Tibial nerve (tissue), 4 donors: ENCODE measurements at regions not wholly inside any gene's neighbourhood (a gene's known extent, or its start where the extent isn't known, plus 50 kb on each side); places are given as distances from the start of the nearest gene placed in this dataset.

Source experiments
- DNase-seq, 2 donors: peaks; one replicate each; pipeline ENCODE4 v3.0.0-alpha.2; 2019; ENCODE audit warnings: low spot score in 2 of 2
- H3K27ac ChIP-seq, 4 donors: fragments of 200-600 bp; sonication (generic) in 3 of 4; one replicate each; pipeline ENCODE4 v1.5.1; 2017 to 2019; ENCODE audit warnings: mild to moderate bottlenecking in 1 of 4
- H3K27me3 ChIP-seq, 2 donors: fragments of 200-600 bp; sonication (generic) in 1 of 2; one replicate each; pipeline versions ENCODE4 v1.5.1 to v1.6.0; 2017 to 2019
- H3K36me3 ChIP-seq, 3 donors: fragments of 200-600 bp; sonication (generic); one replicate each; pipeline ENCODE4 v1.5.1; 2018 to 2019
- H3K4me1 ChIP-seq, 4 donors: fragments of 200-600 bp; sonication (generic) in 3 of 4; one replicate each; pipeline ENCODE4 v1.5.1; 2017 to 2019
- H3K4me3 ChIP-seq, 4 donors: fragments of 200-600 bp; sonication (generic) in 3 of 4; one replicate each; pipeline ENCODE4 v1.5.1; 2017 to 2019; ENCODE audit warnings: mild to moderate bottlenecking in 1 of 4, moderate library complexity in 1 of 4
- H3K9me3 ChIP-seq, 4 donors: fragments of 200-600 bp; sonication (generic) in 3 of 4; one replicate each; pipeline ENCODE4 v1.5.1; 2017 to 2019
- EP300 ChIP-seq, 2 donors: sonication (generic); formaldehyde crosslinking; IDR thresholded peaks; one replicate each; pipeline ENCODE4 v1.6.1; 2017; ENCODE audit warnings: antibody characterized with exemption in 2 of 2, mild to moderate bottlenecking in 1 of 2
- POLR2A ChIP-seq, 2 donors: fragments of 450-650 bp; IDR thresholded peaks; one replicate each; pipeline ENCODE4 v1.6.1; 2017; ENCODE audit warnings: antibody characterized with exemption in 2 of 2, mild to moderate bottlenecking in 2 of 2, moderate library complexity in 2 of 2
- WGBS, 2 donors: methylation state at CpG; one replicate each; pipeline ENCODE4 v1.1.5; 2018; 5-methylcytosine and 5-hydroxymethylcytosine counted together
- TF ChIP-seq, protein P1 (sequence below), 5 experiments: fragments of 200-600 bp in 3 of 5; fragments of 450-650 bp in 2 of 5; sonication (generic) in 3 of 5; IDR thresholded peaks; one replicate each; pipeline ENCODE4 v1.5.1; 2016 to 2019; ENCODE audit warnings: antibody characterized with exemption in 5 of 5, mild to moderate bottlenecking in 3 of 5, moderate library complexity in 2 of 5

DNA sequence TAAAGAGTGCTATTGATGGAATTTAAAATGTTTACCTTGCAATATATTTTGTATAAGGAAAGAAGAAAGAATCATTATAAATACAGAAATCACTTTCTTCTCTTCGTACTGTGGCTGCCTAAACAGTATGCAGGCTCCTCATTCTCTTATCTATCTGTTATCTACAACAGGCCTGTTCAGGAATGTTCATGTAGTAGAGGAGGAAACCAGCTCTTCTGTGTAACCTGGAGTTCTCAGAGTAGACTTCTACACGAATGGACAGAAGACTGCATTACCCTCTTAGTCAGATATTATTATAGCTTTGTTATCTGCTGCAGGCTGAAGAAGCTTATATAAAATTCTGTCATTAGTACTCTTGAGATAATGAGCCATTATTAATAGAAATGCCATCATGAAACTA is 1225.9 kb upstream of the CNTN5 start:
- DNase-seq = no peak
- no peaks in the 10 kb centered on the region for H3K27me3 ChIP-seq
- no peaks in the 10 kb centered on the region for H3K36me3 ChIP-seq
- WGBS, 2 donors = 63 to 72% methylated on average over 2 of the region's 2 CpGs
- H3K4me3 ChIP-seq = no peak overlapping the region
- H3K4me1 ChIP-seq = no peaks in the 10 kb centered on the region
- TF ChIP-seq EP300 (IDR thresholded peaks at IDR 0.05) (no peak), POLR2A (IDR thresholded peaks at IDR 0.05) (no peak)
- TF ChIP-seq, protein P1, sequence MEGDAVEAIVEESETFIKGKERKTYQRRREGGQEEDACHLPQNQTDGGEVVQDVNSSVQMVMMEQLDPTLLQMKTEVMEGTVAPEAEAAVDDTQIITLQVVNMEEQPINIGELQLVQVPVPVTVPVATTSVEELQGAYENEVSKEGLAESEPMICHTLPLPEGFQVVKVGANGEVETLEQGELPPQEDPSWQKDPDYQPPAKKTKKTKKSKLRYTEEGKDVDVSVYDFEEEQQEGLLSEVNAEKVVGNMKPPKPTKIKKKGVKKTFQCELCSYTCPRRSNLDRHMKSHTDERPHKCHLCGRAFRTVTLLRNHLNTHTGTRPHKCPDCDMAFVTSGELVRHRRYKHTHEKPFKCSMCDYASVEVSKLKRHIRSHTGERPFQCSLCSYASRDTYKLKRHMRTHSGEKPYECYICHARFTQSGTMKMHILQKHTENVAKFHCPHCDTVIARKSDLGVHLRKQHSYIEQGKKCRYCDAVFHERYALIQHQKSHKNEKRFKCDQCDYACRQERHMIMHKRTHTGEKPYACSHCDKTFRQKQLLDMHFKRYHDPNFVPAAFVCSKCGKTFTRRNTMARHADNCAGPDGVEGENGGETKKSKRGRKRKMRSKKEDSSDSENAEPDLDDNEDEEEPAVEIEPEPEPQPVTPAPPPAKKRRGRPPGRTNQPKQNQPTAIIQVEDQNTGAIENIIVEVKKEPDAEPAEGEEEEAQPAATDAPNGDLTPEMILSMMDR (IDR thresholded peaks at IDR 0.05) = no peak
- no peaks in the 10 kb centered on the region for H3K9me3 ChIP-seq
- no peak overlapping the region for H3K27ac ChIP-seq

DNA sequence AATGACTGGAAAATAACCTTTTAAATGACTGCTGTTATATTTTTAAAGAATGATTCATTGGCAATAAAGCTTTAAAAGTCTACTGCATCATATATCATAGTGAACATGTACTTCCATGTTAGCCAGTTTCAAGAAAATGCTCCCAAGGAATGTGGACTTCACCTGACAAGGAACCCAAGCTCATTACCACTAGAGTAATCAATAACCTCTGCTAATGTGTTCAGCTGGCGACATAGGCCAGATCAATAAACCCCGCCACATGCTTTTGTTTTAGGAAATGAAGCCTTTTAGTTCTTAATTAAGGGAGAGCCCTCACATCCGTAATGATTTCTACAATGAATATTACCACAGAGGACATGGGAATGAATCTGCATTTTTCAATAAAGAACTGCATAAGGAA is 1219.9 kb upstream of the CNTN5 start:
- no peaks in the 10 kb centered on the region for H3K36me3 ChIP-seq
- H3K4me3 ChIP-seq = no peak overlapping the region
- 86 to 87% methylated on average over 3 of the region's 3 CpGs for WGBS, 2 donors
- DNase-seq = no peak
- H3K27ac ChIP-seq = no peak overlapping the region
- no peaks in the 10 kb centered on the region for H3K27me3 ChIP-seq
- TF ChIP-seq, protein P1 (IDR thresholded peaks at IDR 0.05) = no peak
- no peak for TF ChIP-seq POLR2A (IDR thresholded peaks at IDR 0.05)
- TF ChIP-seq EP300 (IDR thresholded peaks at IDR 0.05) = no peak
- H3K4me1 ChIP-seq = no peaks in the 10 kb centered on the region
- no peaks in the 10 kb centered on the region for H3K9me3 ChIP-seq

DNA sequence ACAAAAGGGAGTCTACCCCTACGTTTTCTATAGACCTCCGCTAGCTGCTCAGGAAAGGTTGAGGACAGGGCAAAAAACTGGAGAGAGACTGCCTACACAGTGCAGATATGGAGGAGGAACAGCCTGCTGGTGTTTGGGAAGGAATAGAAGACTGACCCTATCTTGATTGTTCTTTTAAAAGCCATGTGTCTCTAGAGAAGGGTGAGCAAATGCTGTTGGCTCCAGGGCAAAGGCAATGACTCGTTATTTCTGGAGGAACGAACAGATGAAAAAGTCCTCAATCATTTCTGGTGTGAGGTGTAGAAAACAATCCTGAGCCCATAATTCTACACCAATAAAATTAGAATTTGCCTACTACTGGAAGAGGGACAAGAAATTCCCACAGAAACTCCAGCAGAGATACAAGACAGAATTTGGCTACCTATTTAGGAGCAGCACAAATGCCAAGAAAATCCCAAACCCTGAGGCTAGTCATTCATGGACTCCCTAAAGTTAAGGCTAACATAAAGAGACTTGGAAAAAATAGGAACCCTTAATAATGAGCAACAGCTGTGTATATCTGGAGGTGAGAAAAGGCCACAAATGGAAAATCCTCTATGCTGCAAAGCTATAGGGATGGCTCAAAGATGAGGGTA is 1206.3 kb upstream of the CNTN5 start:
- Histone ChIP-seq H3K27me3 (no peaks in the 10 kb centered on the region), H3K4me3 (no peak overlapping the region), H3K36me3 (no peaks in the 10 kb centered on the region), H3K27ac (no peak overlapping the region), H3K9me3 (peaks cover 0 to 3% (median 0%) of the 10 kb centered on the region in 4 donors), H3K4me1 (no peaks in the 10 kb centered on the region)
- TF ChIP-seq, protein P1 (IDR thresholded peaks at IDR 0.05) = no peak
- TF ChIP-seq POLR2A (IDR thresholded peaks at IDR 0.05) = no peak
- TF ChIP-seq EP300 (IDR thresholded peaks at IDR 0.05) = no peak
- 76% methylated on average over 4 of the region's 4 CpGs for WGBS, 2 donors
- DNase-seq = no peak

DNA sequence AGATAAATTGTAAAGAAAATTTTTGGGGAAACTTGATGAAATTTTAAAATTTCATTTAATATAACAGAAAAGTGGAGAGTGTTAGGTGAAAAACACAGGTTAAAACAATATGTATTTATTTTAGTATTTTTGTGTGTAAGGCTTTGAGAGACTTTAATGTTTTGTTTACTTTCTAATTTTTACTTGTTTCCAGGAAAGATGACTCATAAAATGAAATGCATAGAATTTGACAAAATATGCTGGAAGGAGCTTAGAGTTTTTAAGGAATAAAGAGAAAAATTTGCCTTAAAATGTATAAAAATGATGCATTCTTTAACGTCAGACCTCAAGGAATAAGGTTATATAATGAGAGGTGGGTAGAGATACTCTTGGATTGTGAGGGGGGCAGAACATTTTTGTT is 1205.1 kb upstream of the CNTN5 start:
- Histone ChIP-seq H3K27me3 (no peaks in the 10 kb centered on the region), H3K27ac (no peak overlapping the region), H3K9me3 (peaks cover 0 to 3% (median 0%) of the 10 kb centered on the region in 4 donors), H3K36me3 (no peaks in the 10 kb centered on the region), H3K4me3 (no peak overlapping the region), H3K4me1 (no peaks in the 10 kb centered on the region)
- no peak for DNase-seq
- WGBS, 2 donors = 61 to 65% methylated on average over 1 of the region's 1 CpG
- TF ChIP-seq, protein P1 (IDR thresholded peaks at IDR 0.05) = no peak
- TF ChIP-seq EP300 (IDR thresholded peaks at IDR 0.05) (no peak), POLR2A (IDR thresholded peaks at IDR 0.05) (no peak)

DNA sequence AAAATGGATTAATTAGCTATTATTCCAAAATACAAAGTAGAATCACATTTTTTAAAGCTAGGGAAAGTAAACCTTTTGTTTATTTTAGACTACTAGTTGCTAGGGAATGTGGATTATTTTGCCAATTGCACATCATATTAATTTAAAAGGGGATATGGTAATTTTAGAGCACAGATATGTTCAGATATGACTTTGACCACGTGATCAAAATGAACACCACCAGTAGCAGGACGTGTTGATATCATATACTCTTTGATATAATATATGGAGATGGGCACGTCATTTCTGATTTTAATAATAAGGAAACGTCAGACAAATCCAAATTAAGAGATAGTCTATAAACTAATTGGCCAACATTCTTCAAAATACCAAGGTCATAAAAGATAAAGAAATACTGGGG is 1188.3 kb upstream of the CNTN5 start:
- TF ChIP-seq, protein P1 (IDR thresholded peaks at IDR 0.05) = no peak
- TF ChIP-seq EP300 (IDR thresholded peaks at IDR 0.05) (no peak), POLR2A (IDR thresholded peaks at IDR 0.05) (no peak)
- WGBS, 2 donors = 56 to 75% methylated on average over 4 of the region's 4 CpGs
- H3K27ac ChIP-seq = no peak overlapping the region
- no peaks in the 10 kb centered on the region for H3K27me3 ChIP-seq
- DNase-seq = no peak
- no peaks in the 10 kb centered on the region for H3K36me3 ChIP-seq
- no peak overlapping the region for H3K4me3 ChIP-seq
- H3K9me3 ChIP-seq = no peaks in the 10 kb centered on the region
- H3K4me1 ChIP-seq = no peaks in the 10 kb centered on the region
